Pancreas (tissue), 10 donors: ENCODE measurements at regions not wholly inside any gene's neighbourhood (a gene's known extent, or its start where the extent isn't known, plus 50 kb on each side); places are given as distances from the start of the nearest gene placed in this dataset.

Experiments used
- ATAC-seq, 4 donors: fragments of 200-7000 bp; cut with Tn5 transposase; one replicate each; pipeline versions ENCODE4 v1.8.0 to v1.9.1; 2020; ENCODE audit warnings: mild to moderate bottlenecking in 4 of 4, moderate library complexity in 4 of 4
- DNase-seq, 6 donors: peaks; one replicate each; pipeline ENCODE4 v3.0.0-alpha.2; 2020
- FAIRE-seq: peaks from 2 replicates; lab custom pipeline; 2012; peaks lifted over from hg19 to GRCh38; lab: Jason Lieb, UNC
- H3K27ac ChIP-seq, 4 donors: fragments of 200-600 bp; sonication (generic); 1 replicate in 3 of 4; 2 replicates in 1 of 4; pipeline versions ENCODE4 v1.5.0 to v1.8.0; 2020
- H3K27me3 ChIP-seq, 4 donors: fragments of 200-600 bp; one replicate each; pipeline ENCODE4 v1.8.0; 2021
- H3K36me3 ChIP-seq, 3 donors: fragments of 200-600 bp; sonication (generic) in 1 of 3; one replicate each; pipeline versions ENCODE4 v1.5.0 to v1.8.0; 2020 to 2021
- H3K4me1 ChIP-seq, 3 donors: fragments of 200-600 bp; one replicate each; pipeline ENCODE4 v1.8.0; 2021
- H3K4me3 ChIP-seq, 4 donors: fragments of 200-600 bp; sonication (generic) in 2 of 4; one replicate each; pipeline versions ENCODE4 v1.5.0 to v1.8.0; 2020 to 2021
- H3K9me3 ChIP-seq, 4 donors: fragments of 200-600 bp; one replicate each; pipeline ENCODE4 v1.8.0; 2021
- CTCF ChIP-seq, 4 donors: fragments of 200-600 bp; sonication (generic) in 3 of 4; IDR thresholded peaks; one replicate each; pipeline versions ENCODE4 v1.5.0 to v1.8.0; 2021; ENCODE audit warnings: antibody characterized with exemption in 4 of 4
- WGBS, 2 donors: extraction: QIAGEN DNeasy Blood & Tissue Kit; methylation state at CpG; one replicate each; pipeline ENCODE4 v1.1.7; 2013; 5-methylcytosine and 5-hydroxymethylcytosine counted together
- intact Hi-C, 3 donors: fragments of 100-400 bp; cut with DNase I; formaldehyde crosslinking; loops; one replicate each; pipeline versions ENCODE4 v1.11.1 to v1.14.2; 2022
- donor health status: healthy with polysubstance abuse.
- donor health status: DM: no; HTN: no; CAD: no; lungs with moderate emphysema.
- donor health status: DM: no; HTN: no; CAD: no.
- donor health status: control.
- donor health status: control.
- donor health status: Bipolar disorder and iron deficiency.
- donor health status: DM: yes; HTN: yes; CAD: no.
- donor health status: DM: no; HTN: no; CAD: no.
- donor health status: DM: no; HTN: no; CAD: no.
- donor health status: DM: yes; HTN: yes; CAD: no.

- H3K4me1 ChIP-seq, result no peaks in the 10 kb centered on the region
- H3K36me3 ChIP-seq, result no peaks in the 10 kb centered on the region
- H3K27ac ChIP-seq, result no peak overlapping the region
- intact Hi-C loops, result no loop called here
- H3K4me3 ChIP-seq, result no peak overlapping the region
- no peak for FAIRE-seq
- no peak for ATAC-seq
- no peak for DNase-seq
- no peak for TF ChIP-seq CTCF (IDR thresholded peaks at IDR 0.05)
- 75 to 77% methylated on average over 3 of the region's 3 CpGs for WGBS, 2 donors
- no peaks in the 10 kb centered on the region for H3K27me3 ChIP-seq
- no peaks in the 10 kb centered on the region for H3K9me3 ChIP-seq
These were observed 244.6 kb upstream of the FOXQ1 start for GRCh38 chr6:1067346-1067745.

GRCh38 chr6:1066449-1067090 is 245.3 kb upstream of the FOXQ1 start:
- H3K4me3 ChIP-seq, result no peak overlapping the region
- no peak for ATAC-seq
- no peaks in the 10 kb centered on the region for H3K27me3 ChIP-seq
- DNase-seq, result no peak
- no peaks in the 10 kb centered on the region for H3K4me1 ChIP-seq
- TF ChIP-seq CTCF (IDR thresholded peaks at IDR 0.05), result no peak
- H3K9me3 ChIP-seq, result no peaks in the 10 kb centered on the region
- 86 to 90% methylated on average over 11 of the region's 11 CpGs for WGBS, 2 donors
- no peak for FAIRE-seq
- H3K36me3 ChIP-seq, result no peaks in the 10 kb centered on the region
- intact Hi-C loops, result no loop called here
- no peak overlapping the region for H3K27ac ChIP-seq

- H3K27me3 ChIP-seq, result no peaks in the 10 kb centered on the region
- intact Hi-C loops, result no loop called here
- H3K4me3 ChIP-seq, result no peak overlapping the region
- ATAC-seq (no peak), DNase-seq (no peak), FAIRE-seq (no peak)
- H3K4me1 ChIP-seq, result no peaks in the 10 kb centered on the region
- H3K9me3 ChIP-seq, result no peaks in the 10 kb centered on the region
- TF ChIP-seq CTCF (IDR thresholded peaks at IDR 0.05), result no peak
- WGBS, 2 donors, result 85 to 88% methylated on average over 8 of the region's 8 CpGs
- H3K27ac ChIP-seq, result no peak overlapping the region
- H3K36me3 ChIP-seq, result no peaks in the 10 kb centered on the region
These were observed 245.9 kb upstream of the FOXQ1 start for GRCh38 chr6:1065986-1066385.

- H3K27me3 ChIP-seq, result no peaks in the 10 kb centered on the region
- FAIRE-seq (no peak), ATAC-seq (peak in 2 of 4 donors; percentile 48 to 70), DNase-seq (no peak)
- 59 to 65% methylated on average over 13 of the region's 13 CpGs for WGBS, 2 donors
- H3K27ac ChIP-seq, result no peak overlapping the region
- intact Hi-C loops, result no loop called here
- TF ChIP-seq CTCF (IDR thresholded peaks at IDR 0.05), result no peak
- H3K36me3 ChIP-seq, result no peaks in the 10 kb centered on the region
- H3K4me1 ChIP-seq, result no peaks in the 10 kb centered on the region
- no peak overlapping the region for H3K4me3 ChIP-seq
- no peaks in the 10 kb centered on the region for H3K9me3 ChIP-seq
These were observed 248.1 kb upstream of the FOXQ1 start for GRCh38 chr6:1063671-1064355.
